ENCODE measurements at regions not wholly inside any gene's neighbourhood (a gene's known extent, or its start where the extent isn't known, plus 50 kb on each side); places are given as distances from the start of the nearest gene placed in this dataset.
"Not testable (repeated sequence)": the region's sequence is repeated elsewhere in the genome, so short reads cannot be mapped to it uniquely, and the experiment has no call there.

- no peak for DNase-seq
These were observed 132.1 kb upstream of the PELI2 start for GRCh38 chr14:55986069-55986468.

DNA sequence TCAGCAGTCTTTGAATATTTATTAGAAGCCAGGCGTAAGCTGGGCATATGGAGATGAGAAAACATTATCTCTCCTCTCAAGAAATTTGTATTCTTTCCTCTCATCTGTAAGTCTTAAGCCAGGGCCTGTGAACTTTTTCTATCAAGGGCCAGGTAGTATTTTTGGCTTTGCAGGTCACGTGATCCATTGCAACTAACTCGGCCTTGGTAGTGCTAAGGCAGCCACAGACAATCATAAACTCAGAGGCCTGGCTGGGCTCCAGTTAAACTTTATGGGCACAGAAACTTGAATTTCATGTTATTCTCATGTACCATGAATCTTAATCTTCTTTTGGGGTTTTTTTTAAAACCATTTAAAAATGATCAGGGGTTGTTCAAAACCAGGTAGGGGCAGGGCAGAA, 117.4 kb upstream of the PELI2 start:
- no peak for DNase-seq

DNA sequence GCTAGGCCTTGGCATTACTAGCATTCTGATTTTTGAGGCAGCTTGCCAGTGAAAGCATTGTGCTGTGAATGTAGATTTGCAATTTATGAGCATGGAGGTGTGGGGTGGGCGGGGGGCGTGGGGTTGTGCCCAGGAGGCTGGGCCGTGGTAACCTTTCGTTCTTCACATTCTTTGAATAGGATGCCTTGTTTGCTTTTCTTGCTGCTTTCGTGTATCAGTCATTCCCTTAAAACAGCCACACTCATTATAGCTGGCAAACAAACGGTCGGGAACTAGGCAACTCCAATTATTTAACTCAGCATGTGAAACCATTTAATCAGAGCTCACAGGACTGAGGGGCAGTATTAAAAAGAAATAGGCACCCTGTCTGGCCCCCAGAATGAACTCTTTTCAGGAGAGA, 115.9 kb upstream of the PELI2 start:
- DNase-seq = no peak

DNA sequence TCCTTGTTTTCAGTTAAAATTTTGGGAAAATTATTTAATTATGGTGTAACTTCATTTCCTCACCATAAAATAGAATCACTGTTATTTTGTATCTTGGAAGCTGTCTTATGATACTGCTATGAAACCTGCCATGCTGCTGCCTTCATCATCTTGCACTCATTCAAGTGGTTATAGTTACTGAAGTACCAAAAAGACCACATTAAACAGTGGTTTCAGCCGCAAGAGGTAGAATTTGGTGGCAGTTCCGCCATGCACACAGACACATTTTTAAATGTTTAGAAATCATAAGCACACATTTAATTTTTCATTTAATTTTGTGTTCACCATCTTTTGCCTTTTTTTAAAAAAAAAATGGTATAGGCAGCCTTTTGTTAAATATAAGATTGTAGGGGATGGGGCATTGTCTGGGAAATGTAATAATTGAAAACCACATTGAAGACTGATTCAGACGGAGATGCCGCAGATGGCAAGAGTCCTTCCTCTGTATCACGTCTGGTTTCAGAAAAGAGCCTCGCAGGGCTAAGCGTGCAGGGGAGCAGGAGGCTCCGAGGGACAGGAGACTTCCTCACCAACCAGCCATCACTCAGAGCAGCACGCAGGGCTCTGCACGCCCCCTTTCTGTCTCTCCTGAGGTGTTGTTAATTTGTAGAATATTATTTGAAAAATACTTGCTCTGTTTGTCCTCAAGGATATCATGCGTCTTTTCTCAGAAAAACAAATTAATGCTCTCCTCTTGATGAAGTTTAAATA, 115.2 kb upstream of the PELI2 start:
- no peak for DNase-seq

DNA sequence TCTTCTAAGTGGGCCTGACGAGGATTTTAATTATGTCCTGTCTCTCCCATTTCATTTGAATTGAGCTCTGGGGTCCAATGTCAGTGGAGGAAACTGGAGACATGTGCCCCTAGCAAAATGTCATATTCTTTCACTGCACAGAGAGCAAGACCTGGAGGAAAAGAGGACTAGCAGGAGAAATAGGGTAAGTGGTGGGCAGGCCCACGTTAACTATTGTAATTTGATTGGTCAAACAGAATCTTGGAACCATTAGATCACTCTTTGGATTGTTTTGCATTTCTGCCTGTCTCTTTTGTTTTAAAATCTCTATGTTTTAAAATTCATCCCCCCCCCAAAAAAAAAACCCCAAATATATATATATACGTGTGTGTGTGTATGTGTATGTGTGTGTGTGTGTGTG, 113.9 kb upstream of the PELI2 start:
- no peak for DNase-seq

- no peak for DNase-seq
These were observed 113.4 kb upstream of the PELI2 start for GRCh38 chr14:56004786-56005185.

- no peak for DNase-seq
These were observed 112.8 kb upstream of the PELI2 start for GRCh38 chr14:56005191-56006053.

DNA sequence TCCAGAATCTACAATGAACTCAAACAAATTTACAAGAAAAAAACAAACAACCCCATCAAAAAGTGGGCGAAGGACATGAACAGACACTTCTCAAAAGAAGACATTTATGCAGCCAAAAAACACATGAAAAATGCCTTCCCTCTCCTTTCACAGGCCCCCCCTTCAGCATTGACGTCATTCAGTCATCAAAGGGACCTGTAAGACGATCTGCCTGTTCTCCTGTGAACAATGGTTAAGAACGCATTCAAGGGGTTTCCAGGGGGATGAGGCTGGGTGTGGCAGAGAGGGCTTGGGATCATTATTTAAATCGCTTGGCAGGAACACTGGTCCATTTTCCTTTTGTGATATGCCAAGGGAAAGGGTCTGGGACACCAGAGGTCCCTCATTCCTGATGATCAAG, 110.7 kb upstream of the PELI2 start:
- not testable (repeated sequence) for DNase-seq

GRCh38 chr14:56008150-56008549, 110.1 kb upstream of the PELI2 start:
- DNase-seq = no peak

DNA sequence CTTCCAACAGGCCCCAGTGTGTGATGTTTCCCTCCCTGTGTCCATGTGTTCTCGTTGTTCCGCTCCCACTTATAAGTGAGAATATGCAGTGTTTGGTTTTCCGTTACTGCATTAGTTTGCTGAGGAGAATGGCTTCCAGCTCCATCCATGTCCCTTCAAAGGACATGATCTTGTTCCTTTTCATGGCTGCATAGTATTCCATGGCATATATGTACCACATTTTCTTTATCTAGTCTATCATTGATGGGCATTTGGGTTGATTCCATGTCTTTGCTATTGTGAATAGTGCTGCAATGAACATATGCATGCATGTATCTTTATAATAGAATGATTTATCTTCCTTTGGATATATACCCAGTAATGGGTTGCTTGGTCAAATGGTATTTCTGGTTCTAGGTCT, 109.5 kb upstream of the PELI2 start:
- not testable (repeated sequence) for DNase-seq

DNA sequence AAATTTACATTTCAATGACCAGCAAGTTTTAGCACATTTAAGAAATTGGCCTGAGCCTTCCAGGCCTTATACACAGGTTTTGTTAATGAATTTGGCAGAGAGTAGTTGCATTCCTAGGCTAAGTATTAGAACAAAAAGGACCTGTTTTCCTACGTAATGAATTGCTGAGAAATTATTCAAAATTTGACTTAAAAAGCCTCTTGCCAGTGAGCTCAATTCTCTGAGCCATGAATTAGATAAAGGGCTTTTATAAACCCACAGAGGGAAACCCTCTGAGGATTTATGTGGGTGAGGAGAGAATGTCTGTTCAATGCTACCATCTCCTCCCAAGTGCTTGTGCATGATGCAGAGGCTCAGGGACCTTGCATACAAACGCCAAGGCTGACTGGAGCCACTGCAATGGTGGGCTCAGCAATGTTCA, 94.5 kb upstream of the PELI2 start:
- DNase-seq = no peak

- DNase-seq = no peak
These were observed 93.0 kb upstream of the PELI2 start for GRCh38 chr14:56025191-56025590.

GRCh38 chr14:56026506-56026905, 91.7 kb upstream of the PELI2 start:
- no peak for DNase-seq

DNA sequence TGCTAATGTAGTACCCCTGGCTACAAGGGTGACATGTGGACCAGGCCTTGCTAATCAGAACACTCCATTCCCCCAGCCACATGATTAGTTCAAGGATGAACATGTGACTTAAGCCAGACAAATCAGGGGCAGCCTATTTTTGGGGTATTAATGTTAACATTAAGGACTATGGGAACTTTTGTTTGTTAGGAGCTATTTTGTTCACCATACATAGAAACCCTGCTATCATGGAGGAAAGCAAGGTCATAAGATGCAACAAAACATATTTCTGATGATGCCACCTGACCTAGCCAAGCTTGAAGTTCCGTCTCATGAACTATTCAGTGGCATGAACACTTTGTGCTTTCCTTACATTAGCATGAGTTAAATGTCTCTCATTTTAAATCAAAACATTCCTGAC, 90.8 kb upstream of the PELI2 start:
- no peak for DNase-seq

DNA sequence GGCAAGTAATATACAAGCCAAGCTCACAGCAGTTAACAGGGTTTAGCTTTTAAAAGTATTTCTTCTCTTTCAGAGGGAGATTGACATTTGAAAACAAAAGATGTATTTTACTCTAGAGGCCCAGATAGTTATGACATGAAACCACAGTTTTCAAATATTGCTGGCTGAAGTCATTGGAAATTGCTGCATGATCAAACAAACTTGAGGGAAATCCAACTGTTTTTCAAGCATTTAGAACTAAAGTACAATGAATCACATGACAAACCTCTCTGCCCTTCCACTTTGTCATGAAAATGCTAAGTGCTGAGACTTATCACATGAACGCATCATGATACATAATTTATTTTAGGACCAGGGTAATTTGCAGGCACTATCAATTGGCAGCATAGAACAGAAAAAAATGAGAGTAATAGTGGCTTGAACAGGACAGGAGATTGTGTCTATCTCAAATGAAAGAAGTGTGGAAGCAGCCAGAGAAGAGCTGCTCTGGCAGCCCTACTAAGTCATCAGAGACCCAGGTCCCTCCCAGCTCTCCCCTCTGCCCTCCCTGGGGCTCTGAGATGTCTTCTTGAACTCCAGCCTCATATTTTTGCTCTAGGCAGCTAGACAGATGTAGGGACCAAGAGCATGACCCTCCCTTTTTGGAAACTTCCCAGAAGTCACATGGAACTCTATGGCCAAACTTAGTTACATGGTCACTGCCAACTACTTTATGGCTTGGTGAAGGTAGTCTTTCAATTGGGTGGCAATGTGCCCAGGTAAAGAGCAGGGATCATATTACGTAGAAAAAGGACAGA, 90.1 kb upstream of the PELI2 start:
- DNase-seq = no peak

DNA sequence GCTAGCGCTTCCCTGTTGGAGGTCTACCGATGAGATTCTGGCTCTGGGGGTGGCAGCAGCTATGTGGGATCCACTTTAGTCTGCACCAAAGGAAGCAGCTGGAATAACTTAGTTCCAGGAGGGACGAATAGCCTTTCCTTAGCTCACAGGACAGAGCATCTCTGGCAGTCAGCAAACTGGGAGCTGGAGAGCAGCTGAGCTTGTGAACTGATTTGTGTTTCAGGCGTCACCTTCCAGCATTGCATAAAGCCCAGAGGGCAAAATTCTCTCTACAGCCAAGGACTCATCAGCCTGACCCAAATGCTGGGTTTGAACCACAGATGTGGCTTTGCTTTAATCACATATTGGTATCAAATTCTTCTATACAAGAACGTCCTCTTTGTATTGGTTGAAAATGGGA, 81.9 kb upstream of the PELI2 start:
- DNase-seq = no peak

GRCh38 chr14:56040121-56040520, 78.1 kb upstream of the PELI2 start:
- no peak for DNase-seq

GRCh38 chr14:56044196-56044595, 74.0 kb upstream of the PELI2 start:
- no peak for DNase-seq

DNA sequence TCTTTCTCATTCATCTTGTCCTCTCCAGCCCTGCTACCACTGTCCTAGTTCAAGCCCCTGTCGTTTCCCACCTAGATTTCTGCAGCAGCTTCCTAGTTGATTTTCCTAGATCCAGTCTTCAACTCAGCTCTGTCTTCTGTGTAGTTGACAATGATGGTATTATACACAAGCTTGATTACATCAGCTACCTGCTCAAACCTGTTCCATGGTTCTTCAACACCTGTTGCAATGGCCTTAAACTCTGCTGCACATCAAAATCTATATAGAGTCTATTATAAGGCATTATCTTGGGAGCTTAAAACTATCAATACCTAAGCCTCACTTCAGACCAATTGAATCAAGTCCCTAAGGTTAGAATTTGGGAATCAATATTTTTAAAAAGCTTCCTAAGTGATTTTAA, 71.7 kb upstream of the PELI2 start:
- no peak for DNase-seq

GRCh38 chr14:56046996-56047395, 71.2 kb upstream of the PELI2 start:
- no peak for DNase-seq

DNA sequence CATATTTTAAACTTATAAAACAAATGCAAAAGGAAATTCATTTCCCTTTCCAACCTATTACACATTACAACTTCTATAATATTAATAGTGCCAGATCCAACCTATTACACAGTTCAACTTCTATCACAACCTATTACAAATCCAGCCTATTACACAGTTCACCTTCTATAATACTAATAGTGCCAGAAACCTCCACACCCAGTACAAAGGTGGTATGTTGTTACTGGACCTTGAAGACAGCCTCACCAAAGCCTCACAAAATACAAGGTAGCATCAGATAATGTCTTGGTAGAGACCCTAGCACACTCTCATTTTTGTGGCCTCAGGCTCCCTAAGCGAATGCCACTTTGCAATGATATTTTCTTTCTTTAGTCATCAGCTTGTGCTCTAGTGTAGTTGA, 68.7 kb upstream of the PELI2 start:
- no peak for DNase-seq

GRCh38 chr14:56055511-56055910, 62.7 kb upstream of the PELI2 start:
- DNase-seq = no peak

GRCh38 chr14:56056031-56056430, 62.2 kb upstream of the PELI2 start:
- DNase-seq = no peak
